ENCODE measurements at regions not wholly inside any gene's neighbourhood (a gene's known extent, or its start where the extent isn't known, plus 50 kb on each side); places are given as distances from the start of the nearest gene placed in this dataset.

DNA sequence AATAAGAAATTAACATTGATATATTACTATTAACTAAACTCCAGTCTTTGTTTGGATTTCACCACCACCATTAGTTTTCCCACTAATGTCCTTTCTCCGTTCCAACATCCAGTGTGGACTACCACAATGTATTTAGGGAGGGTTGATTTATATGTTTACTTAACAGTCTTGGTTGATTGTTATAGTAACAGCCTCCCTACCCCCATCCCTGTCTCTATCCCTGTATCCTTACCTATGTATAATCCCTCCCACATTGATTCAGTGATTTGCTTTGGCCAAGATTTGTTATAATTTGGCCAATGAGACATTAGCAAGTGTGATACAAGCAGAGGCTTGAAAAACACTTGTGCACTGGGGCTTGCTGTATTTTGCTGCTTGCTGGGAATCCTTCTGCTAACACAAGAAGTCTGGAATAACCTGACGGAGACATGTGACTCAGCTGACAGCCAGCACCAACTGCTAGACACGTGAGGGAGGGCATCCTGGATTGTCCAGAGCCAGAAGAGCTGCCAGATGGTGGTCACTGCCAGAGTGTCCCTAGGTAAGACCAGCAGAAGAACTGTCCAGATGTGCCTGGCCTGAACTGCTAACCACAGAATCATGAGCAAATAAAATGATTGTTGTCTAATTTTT lies 51.2 kb upstream of the TCF7 start:
- TF ChIP-seq, protein P1, sequence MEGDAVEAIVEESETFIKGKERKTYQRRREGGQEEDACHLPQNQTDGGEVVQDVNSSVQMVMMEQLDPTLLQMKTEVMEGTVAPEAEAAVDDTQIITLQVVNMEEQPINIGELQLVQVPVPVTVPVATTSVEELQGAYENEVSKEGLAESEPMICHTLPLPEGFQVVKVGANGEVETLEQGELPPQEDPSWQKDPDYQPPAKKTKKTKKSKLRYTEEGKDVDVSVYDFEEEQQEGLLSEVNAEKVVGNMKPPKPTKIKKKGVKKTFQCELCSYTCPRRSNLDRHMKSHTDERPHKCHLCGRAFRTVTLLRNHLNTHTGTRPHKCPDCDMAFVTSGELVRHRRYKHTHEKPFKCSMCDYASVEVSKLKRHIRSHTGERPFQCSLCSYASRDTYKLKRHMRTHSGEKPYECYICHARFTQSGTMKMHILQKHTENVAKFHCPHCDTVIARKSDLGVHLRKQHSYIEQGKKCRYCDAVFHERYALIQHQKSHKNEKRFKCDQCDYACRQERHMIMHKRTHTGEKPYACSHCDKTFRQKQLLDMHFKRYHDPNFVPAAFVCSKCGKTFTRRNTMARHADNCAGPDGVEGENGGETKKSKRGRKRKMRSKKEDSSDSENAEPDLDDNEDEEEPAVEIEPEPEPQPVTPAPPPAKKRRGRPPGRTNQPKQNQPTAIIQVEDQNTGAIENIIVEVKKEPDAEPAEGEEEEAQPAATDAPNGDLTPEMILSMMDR (IDR thresholded peaks at IDR 0.05): no peak
- no peak for TF ChIP-seq POLR2A (IDR thresholded peaks at IDR 0.05)
- WGBS, 2 donors: 15 to 45% methylated on average over 2 to 3 of the region's 3 CpGs
- intact Hi-C loops (cut with DNase I): no loop called here
- no peak for DNase-seq
- Histone ChIP-seq H3K9me3 (no peaks in the 10 kb centered on the region), H3K27me3 (no peaks in the 10 kb centered on the region), H3K4me1 (peaks cover 11 to 25% (median 15%) of the 10 kb centered on the region in 3 donors), H3K36me3 (no peaks in the 10 kb centered on the region), H3K27ac (no peak overlapping the region), H3K4me3 (no peak overlapping the region)

GRCh38 chr5:134059758-134060495 lies 54.6 kb upstream of the TCF7 start:
- intact Hi-C loops (cut with DNase I): no loop called here
- Histone ChIP-seq H3K27me3 (no peaks in the 10 kb centered on the region), H3K4me1 (peaks cover 15 to 33% (median 16%) of the 10 kb centered on the region in 3 donors), H3K27ac (peak overlapping the region; percentile 75 to 86 (median 78)), H3K4me3 (no peak overlapping the region), H3K36me3 (no peaks in the 10 kb centered on the region), H3K9me3 (no peaks in the 10 kb centered on the region)
- WGBS, 2 donors: 81 to 86% methylated on average over 7 of the region's 8 CpGs
- DNase-seq: no peak
- TF ChIP-seq POLR2A (IDR thresholded peaks at IDR 0.05): no peak
- TF ChIP-seq, protein P1 (IDR thresholded peaks at IDR 0.05): no peak

DNA sequence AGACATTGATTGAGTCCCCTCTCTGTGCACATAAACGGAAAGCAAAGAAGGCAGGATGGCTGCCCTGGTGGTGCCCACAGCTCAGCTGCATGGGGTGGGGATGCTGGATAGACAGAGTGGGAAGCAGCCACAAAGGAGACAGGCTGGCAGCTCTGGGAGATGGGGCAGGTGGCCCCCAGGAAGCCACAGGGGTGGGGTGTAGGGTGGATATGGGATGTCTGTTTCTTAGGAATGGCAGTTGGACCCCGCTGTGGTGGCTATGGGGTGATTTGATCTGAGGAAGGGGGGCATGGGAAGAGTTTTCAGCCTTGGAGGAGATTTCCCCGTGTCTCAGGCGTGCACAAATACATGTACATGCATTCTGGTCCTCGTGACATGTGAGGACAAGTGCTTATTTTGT lies 50.2 kb upstream of the VDAC1 start:
- DNase-seq: no peak
- Histone ChIP-seq H3K4me3 (no peak overlapping the region), H3K27ac (peak overlapping the region in 2 of 4 donors; percentile 49 to 68), H3K36me3 (no peaks in the 10 kb centered on the region), H3K4me1 (peaks cover 22 to 46% (median 23%) of the 10 kb centered on the region in 3 donors), H3K9me3 (no peaks in the 10 kb centered on the region), H3K27me3 (no peaks in the 10 kb centered on the region)
- TF ChIP-seq, protein P1 (IDR thresholded peaks at IDR 0.05): no peak
- no peak for TF ChIP-seq POLR2A (IDR thresholded peaks at IDR 0.05)
- 89 to 90% methylated on average over 4 to 5 of the region's 5 CpGs for WGBS, 2 donors
- intact Hi-C loops (cut with DNase I): no loop called here
